Loucy (cell line): ENCODE measurements at regions not wholly inside any gene's neighbourhood (a gene's known extent, or its start where the extent isn't known, plus 50 kb on each side); places are given as distances from the start of the nearest gene placed in this dataset.

Experiments used
- H2AFZ ChIP-seq: fragments of 200-600 bp; sonication (generic); 2 replicates; pipeline ENCODE4 v1.6.0; 2016; ENCODE audit warnings: antibody characterized with exemption, mild to moderate bottlenecking, low read length, moderate library complexity
- H3F3A ChIP-seq: fragments of 200-600 bp; 2 replicates; pipeline ENCODE4 v1.6.0; 2016; ENCODE audit warnings: antibody characterized with exemption, low read depth, mild to moderate bottlenecking
- H3K27me3 ChIP-seq: fragments of 200-600 bp; sonication (generic); 2 replicates; pipeline ENCODE4 v1.6.1; 2014; ENCODE audit warnings: low read length, mild to moderate bottlenecking; ENCODE audit not compliant: insufficient read depth, poor library complexity, severe bottlenecking
- H3K36me3 ChIP-seq: fragments of 200-600 bp; sonication (generic); 2 replicates; pipeline ENCODE4 v1.6.1; 2016; ENCODE audit warnings: low read length; ENCODE audit not compliant: insufficient read depth
- H3K4me1 ChIP-seq: fragments of 200-600 bp; sonication (generic); 2 replicates; pipeline ENCODE4 v1.5.1; 2014; ENCODE audit warnings: low read length, mild to moderate bottlenecking; ENCODE audit not compliant: insufficient read depth, poor library complexity, severe bottlenecking
- H3K4me2 ChIP-seq: fragments of 200-600 bp; sonication (generic); 2 replicates; pipeline ENCODE4 v1.6.0; 2014; ENCODE audit warnings: antibody characterized with exemption, low read length, low read depth, mild to moderate bottlenecking; ENCODE audit not compliant: poor library complexity, severe bottlenecking
- H3K4me3 ChIP-seq: fragments of 200-600 bp; sonication (generic); 2 replicates; pipeline ENCODE4 v1.5.1; 2014; ENCODE audit warnings: low read length, mild to moderate bottlenecking, mixed read lengths; ENCODE audit not compliant: poor library complexity, severe bottlenecking
- H3K79me2 ChIP-seq: fragments of 200-600 bp; sonication (generic); 2 replicates; pipeline ENCODE4 v1.6.1; 2014; ENCODE audit warnings: low read length; ENCODE audit not compliant: insufficient read depth
- H3K9ac ChIP-seq: fragments of 200-600 bp; sonication (generic); 2 replicates; pipeline ENCODE4 v1.6.0; 2014; ENCODE audit warnings: mild to moderate bottlenecking, low read depth, low read length, moderate library complexity; ENCODE audit not compliant: poor library complexity, severe bottlenecking
- H3K9me2 ChIP-seq: fragments of 200-600 bp; sonication (generic); replicated peaks from 2 replicates; pipeline ENCODE4 v1.6.1; 2016; ENCODE audit warnings: low read depth, low read length, mixed read lengths
- H3K9me3 ChIP-seq: fragments of 200-600 bp; sonication (generic); 2 replicates; pipeline ENCODE4 v1.6.1; 2014; ENCODE audit warnings: mild to moderate bottlenecking, antibody characterized with exemption, low read length, low read depth; ENCODE audit not compliant: insufficient read depth
- H4K20me1 ChIP-seq: fragments of 200-600 bp; sonication (generic); 2 replicates; pipeline ENCODE4 v1.6.0; 2014; ENCODE audit warnings: antibody characterized with exemption, low read length, mild to moderate bottlenecking; ENCODE audit not compliant: insufficient read depth, poor library complexity, severe bottlenecking
- EZH2phosphoT487 ChIP-seq: fragments of 200-600 bp; IDR thresholded peaks from 2 replicates; pipeline ENCODE4 v1.6.1; 2018; ENCODE audit warnings: antibody characterized with exemption, mild to moderate bottlenecking, moderate library complexity, borderline replicate concordance
- TF ChIP-seq, protein P1 (sequence below): fragments of 200-600 bp; sonication (generic); conservative IDR thresholded peaks from 2 replicates; pipeline ENCODE4 v1.5.1; 2014; ENCODE audit warnings: mild to moderate bottlenecking, antibody characterized with exemption, low read length

DNA sequence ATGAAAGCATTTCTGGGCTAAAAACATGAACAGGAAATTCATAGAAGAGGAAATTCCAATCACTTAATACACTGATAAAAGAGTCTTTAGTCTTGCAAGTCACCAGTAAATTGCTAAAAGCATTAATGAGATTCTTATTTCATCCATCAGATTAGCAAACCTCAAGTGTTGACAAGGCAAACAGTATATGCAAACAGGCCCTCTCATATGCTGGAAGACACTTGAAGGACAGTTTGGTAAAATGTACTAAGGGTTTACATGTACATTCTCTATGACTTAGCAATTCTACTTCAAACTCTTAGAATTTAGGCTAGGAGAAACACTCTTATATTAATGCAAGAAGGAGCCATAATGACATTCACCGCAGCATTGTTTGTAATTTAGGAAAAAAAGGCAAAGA lies 586.1 kb upstream of the GBE1 start:
- Histone ChIP-seq H3K9me3 (no peaks in the 10 kb centered on the region), H2AFZ (no peak overlapping the region), H3K79me2 (no peaks in the 10 kb centered on the region), H3K4me3 (no peak overlapping the region), H4K20me1 (no peaks in the 10 kb centered on the region), H3K4me2 (no peak overlapping the region), H3F3A (no peaks in the 10 kb centered on the region), H3K27me3 (no peaks in the 10 kb centered on the region), H3K9ac (no peak overlapping the region), H3K36me3 (no peaks in the 10 kb centered on the region), H3K9me2 (no peaks in the 10 kb centered on the region), H3K4me1 (no peaks in the 10 kb centered on the region)
- no peak for TF ChIP-seq EZH2phosphoT487
- TF ChIP-seq, protein P1, sequence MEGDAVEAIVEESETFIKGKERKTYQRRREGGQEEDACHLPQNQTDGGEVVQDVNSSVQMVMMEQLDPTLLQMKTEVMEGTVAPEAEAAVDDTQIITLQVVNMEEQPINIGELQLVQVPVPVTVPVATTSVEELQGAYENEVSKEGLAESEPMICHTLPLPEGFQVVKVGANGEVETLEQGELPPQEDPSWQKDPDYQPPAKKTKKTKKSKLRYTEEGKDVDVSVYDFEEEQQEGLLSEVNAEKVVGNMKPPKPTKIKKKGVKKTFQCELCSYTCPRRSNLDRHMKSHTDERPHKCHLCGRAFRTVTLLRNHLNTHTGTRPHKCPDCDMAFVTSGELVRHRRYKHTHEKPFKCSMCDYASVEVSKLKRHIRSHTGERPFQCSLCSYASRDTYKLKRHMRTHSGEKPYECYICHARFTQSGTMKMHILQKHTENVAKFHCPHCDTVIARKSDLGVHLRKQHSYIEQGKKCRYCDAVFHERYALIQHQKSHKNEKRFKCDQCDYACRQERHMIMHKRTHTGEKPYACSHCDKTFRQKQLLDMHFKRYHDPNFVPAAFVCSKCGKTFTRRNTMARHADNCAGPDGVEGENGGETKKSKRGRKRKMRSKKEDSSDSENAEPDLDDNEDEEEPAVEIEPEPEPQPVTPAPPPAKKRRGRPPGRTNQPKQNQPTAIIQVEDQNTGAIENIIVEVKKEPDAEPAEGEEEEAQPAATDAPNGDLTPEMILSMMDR: no peak

DNA sequence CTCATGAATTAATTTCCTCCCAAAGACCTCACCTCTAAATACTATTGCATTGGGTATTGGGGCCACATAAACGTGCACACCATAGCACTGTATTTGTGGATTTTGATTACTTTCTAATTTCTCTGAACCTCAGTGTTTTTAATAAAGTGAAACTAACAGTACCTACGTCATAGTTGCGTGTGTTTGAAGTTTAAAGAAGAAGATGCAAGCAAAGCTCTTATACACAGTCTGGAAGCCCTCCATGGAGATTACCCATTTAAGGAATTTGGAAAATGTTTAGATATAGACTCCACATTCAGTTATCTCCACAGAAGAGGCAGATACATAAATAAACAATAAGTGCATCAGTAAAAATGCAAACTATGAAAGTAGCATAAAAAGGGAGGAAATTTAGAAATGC lies 581.1 kb upstream of the GBE1 start:
- no peak overlapping the region for H3K4me3 ChIP-seq
- H3K36me3 ChIP-seq: no peaks in the 10 kb centered on the region
- H3K9me3 ChIP-seq: no peaks in the 10 kb centered on the region
- no peaks in the 10 kb centered on the region for H4K20me1 ChIP-seq
- H3K27me3 ChIP-seq: no peaks in the 10 kb centered on the region
- TF ChIP-seq, protein P1: no peak
- no peak for TF ChIP-seq EZH2phosphoT487
- H3K4me2 ChIP-seq: no peak overlapping the region
- no peaks in the 10 kb centered on the region for H3K79me2 ChIP-seq
- H2AFZ ChIP-seq: no peak overlapping the region
- H3K9me2 ChIP-seq: no peaks in the 10 kb centered on the region
- no peaks in the 10 kb centered on the region for H3K4me1 ChIP-seq
- no peak overlapping the region for H3K9ac ChIP-seq
- H3F3A ChIP-seq: no peaks in the 10 kb centered on the region

DNA sequence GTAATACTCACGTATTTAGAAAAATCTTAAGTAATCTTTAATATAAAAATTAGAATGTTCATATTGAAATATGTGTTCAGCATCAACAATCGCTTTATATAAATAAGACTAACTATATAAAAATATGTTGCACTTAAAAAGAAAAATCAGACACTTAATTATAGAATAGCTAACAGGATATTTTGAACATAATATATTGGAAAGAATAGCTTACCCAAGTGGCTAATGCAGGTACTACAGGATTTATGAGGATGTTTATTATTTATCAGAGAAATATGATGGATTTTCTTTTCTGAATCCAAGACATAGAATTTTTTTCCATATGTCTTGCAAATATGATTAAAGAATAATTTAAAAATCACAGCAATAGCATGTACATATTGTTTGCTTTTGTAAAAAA lies 567.9 kb upstream of the GBE1 start:
- no peak overlapping the region for H3K9ac ChIP-seq
- TF ChIP-seq EZH2phosphoT487: no peak
- TF ChIP-seq, protein P1: peak; percentile 45

More for the DNA sequence above, 567.9 kb upstream of the GBE1 start:
- no peaks in the 10 kb centered on the region for H3K79me2 ChIP-seq
- no peaks in the 10 kb centered on the region for H3K27me3 ChIP-seq
- no peaks in the 10 kb centered on the region for H3K9me3 ChIP-seq
- no peaks in the 10 kb centered on the region for H4K20me1 ChIP-seq
- no peak overlapping the region for H3K4me2 ChIP-seq
- H3F3A ChIP-seq: no peaks in the 10 kb centered on the region
- H3K9me2 ChIP-seq: no peaks in the 10 kb centered on the region; the same call in 1 of the 2 replicates
- H3K4me1 ChIP-seq: no peaks in the 10 kb centered on the region
- no peak overlapping the region for H2AFZ ChIP-seq
- H3K36me3 ChIP-seq: no peaks in the 10 kb centered on the region
- H3K4me3 ChIP-seq: no peak overlapping the region
